BJ (cell line): ENCODE measurements at regions not wholly inside any gene's neighbourhood (a gene's known extent, or its start where the extent isn't known, plus 50 kb on each side); places are given as distances from the start of the nearest gene placed in this dataset.

Experiments used
- CTCF ChIA-PET: fragments of 350-600 bp; formaldehyde crosslinking; extraction: SDS; loops from one replicate; lab custom pipeline; 2021; ENCODE audit warnings: antibody characterized with exemption, inconsistent platforms; lab: Yijun Ruan, JAX
- POLR2A ChIA-PET: fragments of 300-600 bp; sonication (Branson Sonifier 250); formaldehyde crosslinking; extraction: SDS; loops from one replicate; lab custom pipeline; 2021; ENCODE audit warnings: antibody characterized with exemption; lab: Charles Lee
- DNase-seq: peaks from one replicate; pipeline ENCODE4 v3.0.0-alpha.2; 2011; ENCODE audit warnings: low read depth
- H3K27me3 ChIP-seq: 2 replicates; pipeline ENCODE4 v1.6.0; 2011; ENCODE audit warnings: low read length; ENCODE audit not compliant: control insufficient read depth, insufficient read depth
- H3K36me3 ChIP-seq: 2 replicates; pipeline ENCODE4 v1.5.1; 2011; ENCODE audit warnings: low read length; ENCODE audit not compliant: control insufficient read depth, insufficient read depth
- H3K4me3 ChIP-seq: 2 replicates; pipeline ENCODE4 v1.5.1; 2011; ENCODE audit warnings: low read depth, mild to moderate bottlenecking, control low read depth, low read length
- TF ChIP-seq, protein P1 (sequence below): IDR thresholded peaks from 2 replicates; pipeline ENCODE4 v1.5.1; 2011; ENCODE audit warnings: low read depth, mild to moderate bottlenecking, control low read depth, inconsistent platforms, low read length, moderate library complexity; ENCODE audit not compliant: insufficient read depth

DNA sequence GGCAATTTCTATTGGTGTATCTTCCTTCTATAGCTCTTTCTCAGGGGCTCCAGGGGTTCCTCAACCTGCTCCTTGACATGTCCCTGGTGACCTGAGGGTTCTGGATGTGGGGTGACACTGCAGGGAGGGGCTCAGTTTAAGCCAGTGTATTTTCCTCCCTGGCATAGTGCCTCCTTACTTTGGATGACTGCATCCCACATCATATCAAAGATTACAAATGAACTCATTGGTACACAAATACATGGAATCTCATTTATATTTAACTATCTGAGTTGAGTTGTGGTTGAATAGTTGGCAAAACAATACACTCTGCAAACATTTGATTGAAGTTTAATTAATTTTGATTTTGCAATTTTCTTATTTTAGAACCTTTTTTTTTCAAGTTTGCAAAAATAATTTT is 268.2 kb upstream of the SKOR2 start:
- TF ChIP-seq, protein P1, sequence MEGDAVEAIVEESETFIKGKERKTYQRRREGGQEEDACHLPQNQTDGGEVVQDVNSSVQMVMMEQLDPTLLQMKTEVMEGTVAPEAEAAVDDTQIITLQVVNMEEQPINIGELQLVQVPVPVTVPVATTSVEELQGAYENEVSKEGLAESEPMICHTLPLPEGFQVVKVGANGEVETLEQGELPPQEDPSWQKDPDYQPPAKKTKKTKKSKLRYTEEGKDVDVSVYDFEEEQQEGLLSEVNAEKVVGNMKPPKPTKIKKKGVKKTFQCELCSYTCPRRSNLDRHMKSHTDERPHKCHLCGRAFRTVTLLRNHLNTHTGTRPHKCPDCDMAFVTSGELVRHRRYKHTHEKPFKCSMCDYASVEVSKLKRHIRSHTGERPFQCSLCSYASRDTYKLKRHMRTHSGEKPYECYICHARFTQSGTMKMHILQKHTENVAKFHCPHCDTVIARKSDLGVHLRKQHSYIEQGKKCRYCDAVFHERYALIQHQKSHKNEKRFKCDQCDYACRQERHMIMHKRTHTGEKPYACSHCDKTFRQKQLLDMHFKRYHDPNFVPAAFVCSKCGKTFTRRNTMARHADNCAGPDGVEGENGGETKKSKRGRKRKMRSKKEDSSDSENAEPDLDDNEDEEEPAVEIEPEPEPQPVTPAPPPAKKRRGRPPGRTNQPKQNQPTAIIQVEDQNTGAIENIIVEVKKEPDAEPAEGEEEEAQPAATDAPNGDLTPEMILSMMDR, result no peak
- Histone ChIP-seq H3K4me3 (no peak overlapping the region), H3K36me3 (no peaks in the 10 kb centered on the region), H3K27me3 (no peaks in the 10 kb centered on the region)
- DNase-seq, result no peak
- ChIA-PET POLR2A (no interaction called here), CTCF (no interaction called here)

DNA sequence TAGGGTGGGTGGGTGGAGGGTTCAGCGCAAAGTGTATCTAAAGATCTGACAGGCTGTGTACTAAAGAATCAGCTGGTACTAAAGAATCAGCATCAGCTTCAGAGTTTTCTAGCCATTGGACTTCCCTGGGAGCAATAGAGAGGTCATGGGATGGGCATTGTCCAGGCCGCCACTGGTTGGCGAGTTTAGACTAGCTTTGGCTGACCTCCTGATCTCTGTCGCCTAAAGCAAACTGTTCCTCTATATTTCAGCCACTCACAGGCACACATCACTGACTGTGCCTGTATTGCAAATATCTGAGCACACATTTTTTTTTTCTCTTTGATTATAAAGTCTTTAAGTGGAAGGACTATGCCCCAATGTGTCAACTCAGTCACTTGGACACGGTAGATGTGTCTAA is 267.8 kb upstream of the SKOR2 start:
- ChIA-PET POLR2A (no interaction called here), CTCF (interaction anchor here (0.6 kb wide), 1 partner anchor 861 kb away, joined by 7 read pairs; no protein-coding TSS in a partner anchor)
- Histone ChIP-seq H3K36me3 (no peaks in the 10 kb centered on the region), H3K27me3 (no peaks in the 10 kb centered on the region), H3K4me3 (no peak overlapping the region)
- DNase-seq, result no peak
- TF ChIP-seq, protein P1, result no peak

DNA sequence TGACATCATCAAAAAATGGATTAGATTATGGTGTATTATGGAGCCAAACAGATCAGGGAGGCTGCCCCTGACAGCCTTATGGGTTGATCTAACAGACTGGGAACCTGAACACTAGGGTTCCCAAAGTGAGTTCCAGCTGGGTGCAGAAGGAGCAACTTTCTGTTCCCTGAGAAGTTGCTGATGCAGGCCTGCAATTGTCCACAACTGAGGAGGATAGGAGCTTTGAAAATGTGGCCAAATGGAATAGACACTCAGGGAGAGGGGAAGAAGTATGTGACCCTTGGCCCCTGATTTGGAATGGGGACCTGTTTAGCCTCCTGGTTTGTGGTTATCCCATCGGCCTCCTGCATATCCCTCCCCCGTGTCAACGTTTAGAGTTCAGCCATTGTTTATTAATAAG is 262.2 kb upstream of the SKOR2 start:
- POLR2A ChIA-PET, result no interaction called here
- no peaks in the 10 kb centered on the region for H3K27me3 ChIP-seq
- CTCF ChIA-PET, result no interaction called here
- H3K4me3 ChIP-seq, result no peak overlapping the region
- no peaks in the 10 kb centered on the region for H3K36me3 ChIP-seq
- TF ChIP-seq, protein P1, result no peak
- no peak for DNase-seq

DNA sequence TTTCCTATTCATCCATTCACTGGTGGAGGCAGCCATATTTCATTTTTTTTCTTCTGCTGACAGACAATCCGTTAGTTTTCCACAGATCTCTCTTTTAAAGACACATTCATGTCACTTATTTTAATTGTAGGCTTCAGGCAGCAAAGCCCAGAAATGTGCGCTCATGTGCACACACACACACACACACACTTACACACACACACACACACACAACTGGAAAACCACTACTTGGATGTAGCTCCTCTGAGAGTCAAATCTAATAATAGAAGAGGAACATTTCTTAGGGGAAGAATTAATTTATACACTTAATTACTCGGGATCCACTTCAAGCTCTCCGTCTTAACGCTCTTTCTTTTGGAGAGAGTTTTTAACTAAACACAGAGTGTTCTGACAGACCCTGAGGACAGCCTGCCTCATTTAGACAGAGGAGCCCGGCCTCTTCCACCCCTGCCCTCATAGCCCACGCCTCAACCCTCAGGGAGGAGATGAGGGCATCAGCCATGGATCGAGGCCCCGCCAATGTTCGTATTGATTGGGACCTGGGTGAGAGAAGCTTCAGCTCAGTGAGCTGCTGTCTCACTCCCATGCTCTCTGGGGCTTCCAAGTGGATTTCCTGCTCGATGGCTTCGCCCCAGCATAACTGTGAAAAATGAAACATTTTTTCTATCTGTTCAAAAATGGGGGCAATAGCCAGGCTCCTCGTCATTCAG is 261.4 kb upstream of the SKOR2 start:
- Histone ChIP-seq H3K27me3 (no peaks in the 10 kb centered on the region), H3K36me3 (no peaks in the 10 kb centered on the region), H3K4me3 (no peak overlapping the region)
- ChIA-PET POLR2A (no interaction called here), CTCF (no interaction called here)
- no peak for DNase-seq
- TF ChIP-seq, protein P1, result no peak

DNA sequence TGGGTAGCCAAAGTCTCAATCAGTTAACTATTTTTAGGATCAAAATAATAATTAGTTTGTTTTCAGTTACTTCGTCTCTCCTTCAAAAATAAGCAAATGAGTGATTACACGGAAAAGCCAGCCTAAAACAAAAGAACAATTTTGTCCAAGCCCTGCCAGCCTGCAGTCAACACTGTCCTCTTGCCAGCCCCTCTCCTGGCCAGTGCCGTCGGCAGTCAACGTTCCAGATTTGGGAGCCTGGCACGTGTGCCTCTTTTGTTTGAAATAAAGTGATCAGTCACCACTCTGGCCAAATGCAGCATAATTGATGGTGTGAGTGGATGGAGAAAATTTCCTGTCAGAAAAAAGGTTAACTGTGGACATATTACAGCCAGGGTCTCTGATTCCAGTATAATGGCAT is 260.6 kb upstream of the SKOR2 start:
- no peak for DNase-seq
- Histone ChIP-seq H3K4me3 (no peak overlapping the region), H3K27me3 (no peaks in the 10 kb centered on the region), H3K36me3 (no peaks in the 10 kb centered on the region)
- ChIA-PET POLR2A (no interaction called here), CTCF (no interaction called here)
- TF ChIP-seq, protein P1, result no peak
